Colonic mucosa (tissue), 4 donors: ENCODE measurements at regions not wholly inside any gene's neighbourhood (a gene's known extent, or its start where the extent isn't known, plus 50 kb on each side); places are given as distances from the start of the nearest gene placed in this dataset.
"Not testable (repeated sequence)": the region's sequence is repeated elsewhere in the genome, so short reads cannot be mapped to it uniquely, and the experiment has no call there.

Experiments used
- DNase-seq: peaks from one replicate; pipeline ENCODE4 v3.0.0-alpha.2; 2020
- H3K27ac ChIP-seq: fragments of 200-600 bp; one replicate; pipeline ENCODE4 v1.8.0; 2021
- H3K27me3 ChIP-seq: fragments of 200-600 bp; one replicate; pipeline ENCODE4 v1.8.0; 2021
- H3K36me3 ChIP-seq: fragments of 200-600 bp; one replicate; pipeline ENCODE4 v1.8.0; 2021
- H3K4me1 ChIP-seq: fragments of 200-600 bp; one replicate; pipeline ENCODE4 v1.8.0; 2021; ENCODE audit warnings: mild to moderate bottlenecking
- H3K4me3 ChIP-seq: fragments of 200-600 bp; one replicate; pipeline ENCODE4 v1.8.0; 2021
- H3K9ac ChIP-seq, 2 donors: one replicate each; pipeline ENCODE4 v1.7.0; 2013; ENCODE audit warnings: control low read depth in 2 of 2, low read depth in 2 of 2, low read length in 2 of 2
- H3K9me3 ChIP-seq: fragments of 200-600 bp; one replicate; pipeline ENCODE4 v1.8.0; 2021
- intact Hi-C: fragments of 100-400 bp; cut with DNase I; formaldehyde crosslinking; loops from one replicate; pipeline ENCODE4 v1.14.1; 2022
- TF ChIP-seq, protein P1 (sequence below): fragments of 200-600 bp; IDR thresholded peaks from one replicate; pipeline ENCODE4 v1.8.0; 2022; ENCODE audit warnings: antibody characterized with exemption, mild to moderate bottlenecking
- donor health status: healthy.
- donor health status: DM: no; HTN: no; CAD: no.
- donor health status: DM: no; HTN: no; CAD: no.

DNA sequence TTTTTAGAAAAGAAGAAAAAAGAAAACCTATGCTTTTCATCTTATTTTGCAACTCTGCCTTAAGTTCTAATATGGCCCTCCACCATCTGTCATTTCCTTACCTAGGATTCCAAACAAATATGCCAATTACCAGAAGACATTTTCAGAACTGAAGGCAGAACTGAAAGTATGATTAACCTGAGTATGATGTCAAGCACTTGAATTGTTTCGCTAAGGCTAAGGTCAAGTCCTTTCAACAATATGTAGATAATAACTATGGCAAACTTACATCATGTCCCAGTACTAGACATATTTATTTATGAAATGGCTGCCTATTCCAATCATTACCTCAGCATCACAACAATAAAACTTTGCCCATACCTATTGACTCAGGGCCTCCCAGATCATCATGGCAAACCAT, 91.0 kb downstream of the OR13H1 start:
- Histone ChIP-seq H3K9ac (no peak overlapping the region), H3K36me3 (no peaks in the 10 kb centered on the region), H3K4me1 (no peaks in the 10 kb centered on the region), H3K27me3 (no peaks in the 10 kb centered on the region), H3K27ac (no peak overlapping the region), H3K4me3 (no peak overlapping the region), H3K9me3 (no peaks in the 10 kb centered on the region)
- TF ChIP-seq, protein P1, sequence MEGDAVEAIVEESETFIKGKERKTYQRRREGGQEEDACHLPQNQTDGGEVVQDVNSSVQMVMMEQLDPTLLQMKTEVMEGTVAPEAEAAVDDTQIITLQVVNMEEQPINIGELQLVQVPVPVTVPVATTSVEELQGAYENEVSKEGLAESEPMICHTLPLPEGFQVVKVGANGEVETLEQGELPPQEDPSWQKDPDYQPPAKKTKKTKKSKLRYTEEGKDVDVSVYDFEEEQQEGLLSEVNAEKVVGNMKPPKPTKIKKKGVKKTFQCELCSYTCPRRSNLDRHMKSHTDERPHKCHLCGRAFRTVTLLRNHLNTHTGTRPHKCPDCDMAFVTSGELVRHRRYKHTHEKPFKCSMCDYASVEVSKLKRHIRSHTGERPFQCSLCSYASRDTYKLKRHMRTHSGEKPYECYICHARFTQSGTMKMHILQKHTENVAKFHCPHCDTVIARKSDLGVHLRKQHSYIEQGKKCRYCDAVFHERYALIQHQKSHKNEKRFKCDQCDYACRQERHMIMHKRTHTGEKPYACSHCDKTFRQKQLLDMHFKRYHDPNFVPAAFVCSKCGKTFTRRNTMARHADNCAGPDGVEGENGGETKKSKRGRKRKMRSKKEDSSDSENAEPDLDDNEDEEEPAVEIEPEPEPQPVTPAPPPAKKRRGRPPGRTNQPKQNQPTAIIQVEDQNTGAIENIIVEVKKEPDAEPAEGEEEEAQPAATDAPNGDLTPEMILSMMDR, result no peak
- no peak for DNase-seq
- intact Hi-C loops, result loop anchor here (5.0 kb wide), 1 partner anchor 658 kb away; no protein-coding TSS in a partner anchor

DNA sequence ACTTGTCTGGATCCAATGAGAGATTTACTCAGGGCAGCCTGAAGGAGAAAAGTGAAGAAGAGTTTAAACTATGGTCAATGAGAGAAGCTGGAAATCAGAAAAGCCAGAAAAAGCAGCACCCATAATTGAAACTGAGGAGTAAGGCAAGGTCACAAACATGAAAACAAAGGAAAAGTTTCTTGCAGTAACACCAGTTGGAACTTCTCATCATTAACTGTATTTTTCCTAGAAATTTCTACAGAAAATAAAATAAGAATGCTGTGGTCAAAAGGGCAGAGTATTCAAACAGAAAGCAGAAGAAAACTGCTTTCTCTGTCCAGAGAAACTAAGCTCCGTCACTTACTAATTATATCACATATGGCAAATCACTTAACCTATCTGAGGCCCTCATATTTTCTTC, 102.2 kb downstream of the OR13H1 start:
- TF ChIP-seq, protein P1, result no peak
- Histone ChIP-seq H3K9me3 (no peaks in the 10 kb centered on the region), H3K4me1 (no peaks in the 10 kb centered on the region), H3K4me3 (no peak overlapping the region), H3K36me3 (no peaks in the 10 kb centered on the region), H3K27me3 (peaks cover 6% of the 10 kb centered on the region), H3K9ac (no peak overlapping the region), H3K27ac (no peak overlapping the region)
- intact Hi-C loops, result no loop called here
- DNase-seq, result no peak

DNA sequence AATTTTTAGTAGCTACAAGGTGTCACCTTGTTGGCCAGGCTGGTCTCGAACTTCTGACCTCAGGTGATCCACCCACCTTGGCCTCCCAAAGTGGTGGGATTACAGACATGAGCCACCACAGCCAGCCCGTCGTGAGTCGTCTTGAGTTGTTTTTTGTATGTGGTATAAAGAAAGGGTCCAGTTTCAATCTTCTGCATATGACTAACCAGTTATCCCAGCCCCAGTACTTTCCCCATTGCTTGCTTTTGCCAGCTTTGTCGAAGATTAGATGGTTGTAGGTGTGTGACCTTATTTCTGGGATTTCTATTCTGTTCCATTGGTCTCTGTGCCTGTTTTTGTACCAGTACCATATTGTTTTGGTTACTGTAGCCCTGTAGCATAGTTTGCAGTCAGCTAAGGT, 105.9 kb downstream of the OR13H1 start:
- Histone ChIP-seq H3K27ac (no peak overlapping the region), H3K9me3 (no peaks in the 10 kb centered on the region), H3K9ac (no peak overlapping the region), H3K27me3 (no peaks in the 10 kb centered on the region), H3K4me1 (no peaks in the 10 kb centered on the region), H3K4me3 (no peak overlapping the region), H3K36me3 (no peaks in the 10 kb centered on the region)
- DNase-seq, result no peak
- TF ChIP-seq, protein P1, result no peak
- intact Hi-C loops, result no loop called here

DNA sequence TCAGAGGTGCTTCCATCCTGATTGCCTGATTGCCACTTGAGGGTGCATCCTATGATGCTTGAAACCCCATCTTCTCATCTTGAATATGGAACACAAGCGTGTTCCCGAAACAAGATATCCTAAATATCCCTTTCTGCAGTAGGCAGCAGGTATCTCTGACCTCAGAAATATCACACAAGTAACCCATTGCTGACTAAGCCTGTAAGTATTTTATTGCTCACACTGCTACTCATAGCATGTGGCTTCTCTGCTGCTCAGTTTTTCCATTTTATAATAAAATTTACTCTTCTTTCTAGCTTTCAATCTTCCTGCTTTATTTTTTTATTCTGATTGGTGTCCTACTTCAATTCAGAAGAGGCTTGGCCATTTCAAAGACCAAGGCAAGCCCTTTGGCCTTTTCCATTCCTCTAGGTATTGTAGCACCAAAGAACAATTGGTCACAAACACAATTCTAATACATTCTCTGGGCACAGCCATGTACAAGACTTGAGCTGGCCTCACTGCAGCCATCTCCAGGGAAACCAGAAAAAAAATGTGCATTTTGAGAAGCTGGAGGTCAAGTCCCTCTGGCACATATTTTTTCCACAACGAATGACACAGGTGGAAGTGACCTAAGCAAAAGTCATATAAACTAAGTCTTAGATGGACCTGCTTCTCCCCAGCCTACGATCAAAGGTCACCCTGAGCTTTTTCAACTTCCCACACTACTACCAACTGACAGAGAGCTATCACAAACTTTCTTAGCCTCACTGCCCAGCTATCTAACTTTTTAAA, 107.0 kb downstream of the OR13H1 start:
- TF ChIP-seq, protein P1, result no peak
- no peaks in the 10 kb centered on the region for H3K36me3 ChIP-seq
- no peaks in the 10 kb centered on the region for H3K9me3 ChIP-seq
- no peak overlapping the region for H3K27ac ChIP-seq
- H3K27me3 ChIP-seq, result no peaks in the 10 kb centered on the region
- H3K9ac ChIP-seq, result no peak overlapping the region
- DNase-seq, result no peak
- intact Hi-C loops, result no loop called here
- H3K4me3 ChIP-seq, result no peak overlapping the region
- no peaks in the 10 kb centered on the region for H3K4me1 ChIP-seq

DNA sequence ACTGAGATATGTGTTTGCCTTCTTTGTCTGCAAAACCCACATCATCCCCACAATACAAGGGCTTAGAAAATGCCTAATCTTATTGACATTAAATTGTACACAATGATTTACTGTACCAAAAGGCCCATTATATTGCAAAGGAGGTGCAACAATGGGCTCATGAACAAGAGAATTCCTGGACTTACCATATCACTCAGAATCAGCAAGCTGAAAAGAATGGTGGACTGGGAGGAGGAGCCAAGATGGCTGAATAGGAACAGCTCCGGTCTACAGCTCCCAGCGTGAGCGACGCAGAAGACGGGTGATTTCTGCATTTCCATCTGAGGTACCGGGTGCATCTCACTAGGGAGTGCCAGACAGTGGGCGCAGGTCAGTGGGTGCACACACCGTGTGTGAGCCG, 119.9 kb downstream of the OR13H1 start:
- intact Hi-C loops, H3K36me3 ChIP-seq, H3K9me3 ChIP-seq, H3K9ac ChIP-seq, H3K4me1 ChIP-seq, DNase-seq, H3K27ac ChIP-seq, H3K27me3 ChIP-seq, H3K4me3 ChIP-seq: not testable (repeated sequence)

DNA sequence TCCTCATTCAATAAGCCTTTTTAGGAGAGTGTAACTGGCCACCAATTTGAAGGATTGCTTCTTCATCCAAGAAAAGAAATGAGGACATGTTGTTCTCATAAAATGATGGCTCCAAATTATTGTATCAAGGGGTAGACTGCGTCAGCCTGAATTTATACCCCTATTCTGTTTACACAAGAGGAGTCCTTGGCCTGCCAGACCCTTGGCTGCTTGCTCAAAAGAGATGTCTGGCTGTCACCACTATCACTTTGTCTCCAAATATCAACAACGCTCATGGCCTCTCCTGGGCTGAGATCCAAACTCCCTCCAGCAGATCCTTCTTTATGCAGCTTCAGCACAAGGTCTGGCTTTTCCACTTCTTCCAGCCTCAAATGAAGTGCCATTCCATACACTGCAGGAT, 127.9 kb downstream of the OR13H1 start:
- no peak for DNase-seq
- Histone ChIP-seq H3K36me3 (no peaks in the 10 kb centered on the region), H3K9me3 (no peaks in the 10 kb centered on the region), H3K4me3 (no peak overlapping the region), H3K9ac (no peak overlapping the region), H3K27me3 (no peaks in the 10 kb centered on the region), H3K27ac (no peak overlapping the region), H3K4me1 (no peaks in the 10 kb centered on the region)
- intact Hi-C loops, result no loop called here
- TF ChIP-seq, protein P1, result no peak
